GM23338 (cell line): ENCODE measurements at regions not wholly inside any gene's neighbourhood (a gene's known extent, or its start where the extent isn't known, plus 50 kb on each side); places are given as distances from the start of the nearest gene placed in this dataset.
A peak's percentile ranks its signal among the peaks of the same experiment; 100 is the strongest.

Experiments used
- ATAC-seq: fragments of 200-7000 bp; cut with Tn5 transposase; 3 replicates; pipeline ENCODE4 v1.9.1; 2020
- DNase-seq: peaks from one replicate; pipeline ENCODE4 v3.0.0-alpha.2; 2015; ENCODE audit warnings: low spot score
- H2AFZ ChIP-seq: fragments of 200-600 bp; sonication (generic); 2 replicates; pipeline ENCODE4 v1.8.0; 2016; ENCODE audit warnings: antibody characterized with exemption, mild to moderate bottlenecking, moderate library complexity
- H3F3A ChIP-seq: fragments of 200-600 bp; sonication (generic); replicated peaks from 2 replicates; pipeline ENCODE4 v1.8.0; 2017; ENCODE audit warnings: antibody characterized with exemption, mixed run types, low read depth
- H3K27ac ChIP-seq: fragments of 200-600 bp; sonication (generic); 2 replicates; pipeline ENCODE4 v1.6.1; 2016; ENCODE audit warnings: low read depth
- H3K27me3 ChIP-seq: fragments of 200-600 bp; sonication (generic); 2 replicates; pipeline ENCODE4 v1.8.0; 2016; ENCODE audit warnings: mild to moderate bottlenecking, mixed run types, moderate library complexity; ENCODE audit not compliant: insufficient read depth
- H3K36me3 ChIP-seq: fragments of 200-600 bp; sonication (generic); 2 replicates; pipeline ENCODE4 v1.8.0; 2016; ENCODE audit warnings: mild to moderate bottlenecking; ENCODE audit not compliant: insufficient read depth
- H3K4me1 ChIP-seq: fragments of 200-600 bp; sonication (generic); 2 replicates; pipeline ENCODE4 v1.8.0; 2016; ENCODE audit warnings: mild to moderate bottlenecking, moderate library complexity; ENCODE audit not compliant: insufficient read depth
- H3K4me2 ChIP-seq: fragments of 200-600 bp; sonication (generic); 2 replicates; pipeline ENCODE4 v1.7.1; 2017; ENCODE audit warnings: mixed run types
- H3K4me3 ChIP-seq: fragments of 200-600 bp; sonication (generic); 2 replicates; pipeline ENCODE4 v1.6.1; 2016; ENCODE audit warnings: mixed run types
- H3K79me2 ChIP-seq: fragments of 200-600 bp; sonication (generic); replicated peaks from 2 replicates; pipeline ENCODE4 v1.8.0; 2017; ENCODE audit warnings: mild to moderate bottlenecking; ENCODE audit not compliant: insufficient read depth
- H3K9me2 ChIP-seq: fragments of 200-600 bp; sonication (generic); 2 replicates; pipeline ENCODE4 v1.8.0; 2017; ENCODE audit not compliant: insufficient read depth
- H4K20me1 ChIP-seq: fragments of 200-600 bp; sonication (generic); replicated peaks from 2 replicates; pipeline ENCODE4 v1.8.0; 2017; ENCODE audit warnings: mild to moderate bottlenecking; ENCODE audit not compliant: insufficient read depth
- H3K27ac Mint-ChIP-seq: 2 replicates; pipeline ENCODE4 v1.8.0; 2020; ENCODE audit warnings: inconsistent platforms, mild to moderate bottlenecking, moderate library complexity, mixed read lengths
- H3K27me3 Mint-ChIP-seq: 3 replicates; pipeline ENCODE4 v1.8.0; 2022; ENCODE audit warnings: low read depth, mild to moderate bottlenecking, moderate library complexity, mixed read lengths, inconsistent platforms; ENCODE audit not compliant: insufficient read depth, poor library complexity
- H3K36me3 Mint-ChIP-seq: 3 replicates; pipeline ENCODE4 v1.8.0; 2021; ENCODE audit warnings: low read depth, mild to moderate bottlenecking, inconsistent platforms, moderate library complexity, mixed read lengths
- H3K4me1 Mint-ChIP-seq: 3 replicates; pipeline ENCODE4 v1.8.0; 2020; ENCODE audit warnings: mild to moderate bottlenecking, inconsistent platforms, mixed read lengths
- H3K4me3 Mint-ChIP-seq: 3 replicates; pipeline ENCODE4 v1.8.0; 2021; ENCODE audit warnings: moderate library complexity, mild to moderate bottlenecking, inconsistent platforms, mixed read lengths
- H3K9me3 Mint-ChIP-seq: 3 replicates; pipeline ENCODE4 v1.8.0; 2020; ENCODE audit warnings: moderate library complexity, mild to moderate bottlenecking, inconsistent platforms, mixed read lengths
- CTCF ChIP-seq, 2 experiments: fragments of 200-600 bp in 1 of 2; sonication (generic) in 1 of 2; conservative IDR thresholded peaks; 2 replicates each; pipeline versions ENCODE4 v1.5.1 to v1.6.1; 2016 to 2017; ENCODE audit warnings: antibody characterized with exemption in 2 of 2, low read depth in 2 of 2, mild to moderate bottlenecking in 2 of 2, moderate library complexity in 1 of 2
- ETS1 ChIP-seq: IDR thresholded peaks from 2 replicates; pipeline ENCODE4 v1.6.1; 2016; ENCODE audit warnings: antibody characterized with exemption
- EZH2 ChIP-seq: fragments of 200-600 bp; sonication (generic); IDR thresholded peaks from one replicate; pipeline ENCODE4 v1.8.0; 2017; ENCODE audit warnings: antibody characterized with exemption, mild to moderate bottlenecking, low read depth; ENCODE audit not compliant: unreplicated experiment
- EZH2phosphoT487 ChIP-seq: fragments of 200-600 bp; sonication (generic); IDR thresholded peaks from one replicate; pipeline ENCODE4 v1.8.1; 2018; ENCODE audit warnings: antibody characterized with exemption; ENCODE audit not compliant: unreplicated experiment
- JUNB ChIP-seq: IDR thresholded peaks from one replicate; pipeline ENCODE4 v1.6.1; 2016; ENCODE audit warnings: antibody characterized with exemption; ENCODE audit not compliant: unreplicated experiment
- REST ChIP-seq: IDR thresholded peaks from one replicate; pipeline ENCODE4 v1.6.1; 2018; ENCODE audit warnings: antibody characterized with exemption; ENCODE audit not compliant: unreplicated experiment
- STAT1 ChIP-seq: IDR thresholded peaks from one replicate; pipeline ENCODE4 v1.6.1; 2016; ENCODE audit warnings: antibody characterized with exemption; ENCODE audit not compliant: unreplicated experiment
- ZNF114 ChIP-seq: fragments of 250-450 bp; sonication (Bioruptor Pico); IDR thresholded peaks from 2 replicates; pipeline ENCODE4 v1.5.0; 2020; ENCODE audit warnings: mild to moderate bottlenecking, moderate library complexity

GRCh38 chr5:129821477-129822131, 73.7 kb downstream of the MINAR2 start:
- DNase-seq (no peak), ATAC-seq (no peak)
- Histone ChIP-seq H3K36me3 (no peaks in the 10 kb centered on the region), H3K27ac (no peak overlapping the region), H3K4me2 (no peak overlapping the region), H3K27me3 (no peaks in the 10 kb centered on the region), H2AFZ (no peak overlapping the region), H3K4me1 (no peaks in the 10 kb centered on the region), H4K20me1 (no peaks in the 10 kb centered on the region), H3F3A (no peaks in the 10 kb centered on the region), H3K79me2 (no peaks in the 10 kb centered on the region), H3K4me3 (no peak overlapping the region), H3K9me2 (no peaks in the 10 kb centered on the region)
- Mint-ChIP-seq H3K9me3 (peaks cover 5% of the 10 kb centered on the region; the same call in 2 of the 3 replicates), H3K4me1 (no peaks in the 10 kb centered on the region), H3K4me3 (no peak overlapping the region), H3K27me3 (no peaks in the 10 kb centered on the region), H3K36me3 (no peaks in the 10 kb centered on the region), H3K27ac (peak overlapping the region; percentile 72; the same call in 1 of the 2 replicates)
- TF ChIP-seq CTCF (conservative IDR thresholded peaks at IDR 0.05; ENCODE audit: low read depth in 2 of 2) (no peak), EZH2phosphoT487 (no peak)

GRCh38 chr5:129830288-129830687, 74.0 kb upstream of the CHSY3 start:
- Histone ChIP-seq H3K79me2 (no peaks in the 10 kb centered on the region), H3K4me2 (no peak overlapping the region), H3K9me2 (no peaks in the 10 kb centered on the region), H3K36me3 (no peaks in the 10 kb centered on the region), H3K4me3 (no peak overlapping the region), H3K27ac (no peak overlapping the region), H3K4me1 (no peaks in the 10 kb centered on the region), H2AFZ (no peak overlapping the region), H4K20me1 (no peaks in the 10 kb centered on the region), H3K27me3 (no peaks in the 10 kb centered on the region), H3F3A (no peaks in the 10 kb centered on the region)
- no peaks in the 10 kb centered on the region for H3K9me3 Mint-ChIP-seq
- H3K27me3 Mint-ChIP-seq = no peaks in the 10 kb centered on the region
- H3K27ac Mint-ChIP-seq = no peak overlapping the region
- H3K4me1 Mint-ChIP-seq = no peaks in the 10 kb centered on the region
- DNase-seq (no peak), ATAC-seq (no peak)
- H3K36me3 Mint-ChIP-seq = no peaks in the 10 kb centered on the region
- no peak overlapping the region for H3K4me3 Mint-ChIP-seq
- no peak for TF ChIP-seq EZH2
- TF ChIP-seq STAT1 = no peak
- TF ChIP-seq JUNB = no peak
- TF ChIP-seq ETS1 = no peak
- TF ChIP-seq REST = no peak
- no peak for TF ChIP-seq ZNF114 (CRISPR knock-in tag)
- no peak for TF ChIP-seq CTCF (conservative IDR thresholded peaks at IDR 0.05; ENCODE audit: low read depth in 2 of 2)
